ENCODE measurements at regions not wholly inside any gene's neighbourhood (a gene's known extent, or its start where the extent isn't known, plus 50 kb on each side); places are given as distances from the start of the nearest gene placed in this dataset.
A peak's percentile ranks its signal among the peaks of the same experiment; 100 is the strongest.
"Not testable (repeated sequence)": the region's sequence is repeated elsewhere in the genome, so short reads cannot be mapped to it uniquely, and the experiment has no call there.

- peak in 2 of 3 donors; percentile 7 to 26 for DNase-seq (ENCODE audit: low read depth in 2 of 3, low spot score in 2 of 3)
Observed at GRCh38 chr2:129906861-129907235, 72.6 kb upstream of the RAB6C start.

- DNase-seq (ENCODE audit: low read depth in 2 of 3, low spot score in 2 of 3), result no peak
Observed at GRCh38 chr2:129907256-129907998, 72.0 kb upstream of the RAB6C start.

- DNase-seq (ENCODE audit: low read depth in 2 of 3, low spot score in 2 of 3), result no peak
Observed at GRCh38 chr2:129908721-129909373, 70.6 kb upstream of the RAB6C start.

GRCh38 chr2:129909651-129910418 is 69.6 kb upstream of the RAB6C start:
- DNase-seq (ENCODE audit: low read depth in 2 of 3, low spot score in 2 of 3), result no peak

GRCh38 chr2:129910446-129911362 is 68.8 kb upstream of the RAB6C start:
- DNase-seq (ENCODE audit: low read depth in 2 of 3, low spot score in 2 of 3), result no peak

- DNase-seq (ENCODE audit: low read depth in 2 of 3, low spot score in 2 of 3), result no peak
Observed at GRCh38 chr2:129911363-129912065, 68.0 kb upstream of the RAB6C start.

- DNase-seq (ENCODE audit: low read depth in 2 of 3, low spot score in 2 of 3), result no peak
Observed at GRCh38 chr2:129912066-129912820, 67.2 kb upstream of the RAB6C start.

GRCh38 chr2:129912871-129913694 is 66.4 kb upstream of the RAB6C start:
- DNase-seq (ENCODE audit: low read depth in 2 of 3, low spot score in 2 of 3), result no peak

- no peak for DNase-seq (ENCODE audit: low read depth in 2 of 3, low spot score in 2 of 3)
Observed at GRCh38 chr2:129913695-129914495, 65.6 kb upstream of the RAB6C start.

- no peak for DNase-seq (ENCODE audit: low read depth in 2 of 3, low spot score in 2 of 3)
Observed at GRCh38 chr2:129914538-129915302, 64.7 kb upstream of the RAB6C start.

- no peak for DNase-seq (ENCODE audit: low read depth in 2 of 3, low spot score in 2 of 3)
Observed at GRCh38 chr2:129915303-129915840, 64.1 kb upstream of the RAB6C start.

GRCh38 chr2:129918604-129919003 is 60.9 kb upstream of the RAB6C start:
- DNase-seq (ENCODE audit: low read depth in 2 of 3, low spot score in 2 of 3), result no peak

GRCh38 chr2:129922571-129923264 is 56.7 kb upstream of the RAB6C start:
- peak in 2 of 3 donors; percentile 22 to 39 for DNase-seq (ENCODE audit: low read depth in 2 of 3, low spot score in 2 of 3)

GRCh38 chr2:129923265-129924091 is 56.0 kb upstream of the RAB6C start:
- DNase-seq (ENCODE audit: low read depth in 2 of 3, low spot score in 2 of 3), result peak in 2 of 3 donors; percentile 43 to 77

- DNase-seq (ENCODE audit: low read depth in 2 of 3, low spot score in 2 of 3), result not testable (repeated sequence)
Observed at GRCh38 chr2:129924115-129924514, 55.4 kb upstream of the RAB6C start.

Data from hematopoietic multipotent progenitor cell (in vitro differentiated cells).